ENCODE measurements at regions not wholly inside any gene's neighbourhood (a gene's known extent, or its start where the extent isn't known, plus 50 kb on each side); places are given as distances from the start of the nearest gene placed in this dataset.

DNA sequence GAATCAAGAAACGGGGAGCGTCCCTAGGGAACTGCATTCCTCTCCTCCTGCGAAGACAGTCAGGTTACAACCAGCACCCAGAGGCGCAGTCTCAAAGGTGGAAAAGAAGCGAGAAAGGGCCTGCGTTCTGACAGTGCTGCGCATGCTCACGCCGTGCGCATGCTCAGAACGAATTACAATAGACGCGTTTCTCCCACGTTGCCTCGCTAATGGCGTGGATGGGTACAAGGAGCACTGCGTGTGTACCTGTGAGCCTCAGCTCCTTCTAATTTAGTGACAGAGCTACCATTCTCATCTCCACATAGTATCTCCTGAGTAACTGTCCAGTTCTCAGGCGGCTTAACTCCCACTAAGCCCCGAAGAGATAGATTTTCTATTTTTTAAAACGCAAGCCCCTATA lies 448.8 kb downstream of the TXNL1 start:
- no peaks in the 10 kb centered on the region for H3K36me3 ChIP-seq (ENCODE audit: control insufficient read depth, insufficient read depth, low read length)
- H3K27me3 ChIP-seq (ENCODE audit: control insufficient read depth, insufficient read depth, low read length), result no peaks in the 10 kb centered on the region
- H3K27ac ChIP-seq (ENCODE audit: low read length), result no peak overlapping the region
- no peak for ATAC-seq
- TF ChIP-seq, protein P1, sequence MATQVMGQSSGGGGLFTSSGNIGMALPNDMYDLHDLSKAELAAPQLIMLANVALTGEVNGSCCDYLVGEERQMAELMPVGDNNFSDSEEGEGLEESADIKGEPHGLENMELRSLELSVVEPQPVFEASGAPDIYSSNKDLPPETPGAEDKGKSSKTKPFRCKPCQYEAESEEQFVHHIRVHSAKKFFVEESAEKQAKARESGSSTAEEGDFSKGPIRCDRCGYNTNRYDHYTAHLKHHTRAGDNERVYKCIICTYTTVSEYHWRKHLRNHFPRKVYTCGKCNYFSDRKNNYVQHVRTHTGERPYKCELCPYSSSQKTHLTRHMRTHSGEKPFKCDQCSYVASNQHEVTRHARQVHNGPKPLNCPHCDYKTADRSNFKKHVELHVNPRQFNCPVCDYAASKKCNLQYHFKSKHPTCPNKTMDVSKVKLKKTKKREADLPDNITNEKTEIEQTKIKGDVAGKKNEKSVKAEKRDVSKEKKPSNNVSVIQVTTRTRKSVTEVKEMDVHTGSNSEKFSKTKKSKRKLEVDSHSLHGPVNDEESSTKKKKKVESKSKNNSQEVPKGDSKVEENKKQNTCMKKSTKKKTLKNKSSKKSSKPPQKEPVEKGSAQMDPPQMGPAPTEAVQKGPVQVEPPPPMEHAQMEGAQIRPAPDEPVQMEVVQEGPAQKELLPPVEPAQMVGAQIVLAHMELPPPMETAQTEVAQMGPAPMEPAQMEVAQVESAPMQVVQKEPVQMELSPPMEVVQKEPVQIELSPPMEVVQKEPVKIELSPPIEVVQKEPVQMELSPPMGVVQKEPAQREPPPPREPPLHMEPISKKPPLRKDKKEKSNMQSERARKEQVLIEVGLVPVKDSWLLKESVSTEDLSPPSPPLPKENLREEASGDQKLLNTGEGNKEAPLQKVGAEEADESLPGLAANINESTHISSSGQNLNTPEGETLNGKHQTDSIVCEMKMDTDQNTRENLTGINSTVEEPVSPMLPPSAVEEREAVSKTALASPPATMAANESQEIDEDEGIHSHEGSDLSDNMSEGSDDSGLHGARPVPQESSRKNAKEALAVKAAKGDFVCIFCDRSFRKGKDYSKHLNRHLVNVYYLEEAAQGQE (IDR thresholded peaks at IDR 0.05; ENCODE audit: insufficient read depth in 1 of 2, low read depth in 2 of 2, low read length in 1 of 2), result no peak
- TF ChIP-seq, protein P2, sequence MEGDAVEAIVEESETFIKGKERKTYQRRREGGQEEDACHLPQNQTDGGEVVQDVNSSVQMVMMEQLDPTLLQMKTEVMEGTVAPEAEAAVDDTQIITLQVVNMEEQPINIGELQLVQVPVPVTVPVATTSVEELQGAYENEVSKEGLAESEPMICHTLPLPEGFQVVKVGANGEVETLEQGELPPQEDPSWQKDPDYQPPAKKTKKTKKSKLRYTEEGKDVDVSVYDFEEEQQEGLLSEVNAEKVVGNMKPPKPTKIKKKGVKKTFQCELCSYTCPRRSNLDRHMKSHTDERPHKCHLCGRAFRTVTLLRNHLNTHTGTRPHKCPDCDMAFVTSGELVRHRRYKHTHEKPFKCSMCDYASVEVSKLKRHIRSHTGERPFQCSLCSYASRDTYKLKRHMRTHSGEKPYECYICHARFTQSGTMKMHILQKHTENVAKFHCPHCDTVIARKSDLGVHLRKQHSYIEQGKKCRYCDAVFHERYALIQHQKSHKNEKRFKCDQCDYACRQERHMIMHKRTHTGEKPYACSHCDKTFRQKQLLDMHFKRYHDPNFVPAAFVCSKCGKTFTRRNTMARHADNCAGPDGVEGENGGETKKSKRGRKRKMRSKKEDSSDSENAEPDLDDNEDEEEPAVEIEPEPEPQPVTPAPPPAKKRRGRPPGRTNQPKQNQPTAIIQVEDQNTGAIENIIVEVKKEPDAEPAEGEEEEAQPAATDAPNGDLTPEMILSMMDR (IDR thresholded peaks at IDR 0.05), result no peak
- no peak for TF ChIP-seq SIN3A (IDR thresholded peaks at IDR 0.05; ENCODE audit: borderline replicate concordance, insufficient read depth, low read depth, low read length)
- no peak for TF ChIP-seq POLR2AphosphoS5 (IDR thresholded peaks at IDR 0.05; ENCODE audit: low read depth, low read length)
- POLR2A ChIA-PET, result no interaction called here
- no peak overlapping the region for H3K4me3 ChIP-seq (ENCODE audit: low read depth in 2 of 2, low read length in 2 of 2)
- DNase-seq (ENCODE audit: low read depth, low spot score), result no peak
- CTCF ChIA-PET, result no interaction called here
- intact Hi-C loops (cut with micrococcal nuclease; ENCODE audit: unreplicated experiment) (no loop called here), in situ Hi-C loops (cut with HindIII; ENCODE audit: low pct_unique_long_range_greater_than_20kb, low sequenced_read_pairs) (no loop called here)
- no peaks in the 10 kb centered on the region for H3K4me1 ChIP-seq (ENCODE audit: control insufficient read depth, insufficient read depth, low read length)
- H3K9me3 ChIP-seq (ENCODE audit: control insufficient read depth, insufficient read depth, low read depth, low read length), result no peaks in the 10 kb centered on the region
- no TSS peak for BruUV-seq (replicated peaks)

DNA sequence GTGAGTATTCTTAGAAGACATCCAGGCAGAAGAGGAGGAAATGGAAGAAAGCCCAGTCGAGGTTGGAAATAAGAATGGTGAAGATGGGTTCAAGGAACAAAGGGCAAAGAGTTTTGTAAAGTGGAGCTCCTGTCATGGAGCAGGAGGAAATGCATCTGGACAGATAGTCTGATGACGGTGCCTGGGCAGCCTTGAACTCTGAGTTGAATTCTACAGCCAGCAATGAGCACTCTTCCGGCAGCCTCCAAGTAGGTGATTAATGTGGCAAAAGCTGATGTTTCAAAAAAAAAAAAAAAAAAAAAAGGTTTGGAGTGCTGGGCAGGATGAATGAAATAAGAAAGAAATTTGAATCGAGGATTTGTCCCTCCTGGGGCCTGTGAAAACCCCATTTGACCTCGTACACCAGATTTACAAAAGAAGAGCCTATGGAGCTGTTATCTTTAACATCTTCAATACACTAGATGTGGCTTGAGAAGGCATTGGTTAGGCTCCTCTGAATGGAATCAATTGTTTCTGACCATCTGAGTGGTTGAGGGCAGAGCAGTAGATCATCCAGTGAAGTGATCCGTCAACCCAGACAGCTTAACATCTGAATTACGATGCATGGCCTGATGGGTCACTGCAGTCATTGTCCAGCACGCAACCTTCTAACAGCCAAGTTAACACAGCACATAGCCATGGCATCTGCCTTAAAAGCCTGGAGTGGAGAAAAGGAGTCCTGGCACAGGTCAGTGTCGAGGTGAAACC lies 449.7 kb downstream of the TXNL1 start:
- H3K4me3 ChIP-seq (ENCODE audit: low read depth in 2 of 2, low read length in 2 of 2), result no peak overlapping the region
- in situ Hi-C loops (cut with HindIII; ENCODE audit: low pct_unique_long_range_greater_than_20kb, low sequenced_read_pairs), result no loop called here
- no peak for DNase-seq (ENCODE audit: low read depth, low spot score)
- ChIA-PET POLR2A (no interaction called here), CTCF (no interaction called here)
- no TSS peak for BruUV-seq (replicated peaks)
- intact Hi-C loops (cut with micrococcal nuclease; ENCODE audit: unreplicated experiment), result no loop called here
- H3K4me1 ChIP-seq (ENCODE audit: control insufficient read depth, insufficient read depth, low read length), result no peaks in the 10 kb centered on the region
- ATAC-seq, result no peak
- H3K27me3 ChIP-seq (ENCODE audit: control insufficient read depth, insufficient read depth, low read length), result no peaks in the 10 kb centered on the region
- TF ChIP-seq TCF7L2 (IDR thresholded peaks at IDR 0.05; ENCODE audit: low read depth, low read length) (no peak), POLR2AphosphoS5 (IDR thresholded peaks at IDR 0.05; ENCODE audit: low read depth, low read length) (no peak), SIN3A (IDR thresholded peaks at IDR 0.05; ENCODE audit: borderline replicate concordance, insufficient read depth, low read depth, low read length) (no peak)
- TF ChIP-seq, protein P1 (IDR thresholded peaks at IDR 0.05; ENCODE audit: insufficient read depth in 1 of 2, low read depth in 2 of 2, low read length in 1 of 2), result no peak
- TF ChIP-seq, protein P2 (IDR thresholded peaks at IDR 0.05), result no peak
- no peak overlapping the region for H3K27ac ChIP-seq (ENCODE audit: low read length)
- no peaks in the 10 kb centered on the region for H3K36me3 ChIP-seq (ENCODE audit: control insufficient read depth, insufficient read depth, low read length)
- no peaks in the 10 kb centered on the region for H3K9me3 ChIP-seq (ENCODE audit: control insufficient read depth, insufficient read depth, low read depth, low read length)

All from Panc1 (cell line).